Heart left ventricle (tissue), 16 donors: ENCODE measurements at regions not wholly inside any gene's neighbourhood (a gene's known extent, or its start where the extent isn't known, plus 50 kb on each side); places are given as distances from the start of the nearest gene placed in this dataset.
"Not testable (repeated sequence)": the region's sequence is repeated elsewhere in the genome, so short reads cannot be mapped to it uniquely, and the experiment has no call there.

Experiments
- ATAC-seq, 4 donors: fragments of 200-7000 bp; cut with Tn5 transposase; one replicate each; pipeline ENCODE4 v1.9.1; 2020 to 2022; ENCODE audit warnings: moderate library complexity in 4 of 4, mild to moderate bottlenecking in 3 of 4, moderate number of reproducible peaks in 1 of 4
- DNase-seq, 5 donors: peaks; one replicate each; pipeline ENCODE4 v3.0.0-alpha.2; 2020
- H3K27ac ChIP-seq, 12 donors: fragments of 200-600 bp; sonication (generic) in 4 of 12; one replicate each; pipeline versions ENCODE4 v1.5.0 to v1.8.0; 2016 to 2022; ENCODE audit warnings: mild to moderate bottlenecking in 2 of 12
- H3K27me3 ChIP-seq, 9 donors: fragments of 200-600 bp; sonication (generic) in 2 of 9; one replicate each; pipeline versions ENCODE4 v1.5.1 to v1.8.0; 2016 to 2022; ENCODE audit warnings: mild to moderate bottlenecking in 3 of 9
- H3K36me3 ChIP-seq, 9 donors: fragments of 200-600 bp; sonication (generic) in 2 of 9; one replicate each; pipeline versions ENCODE4 v1.5.0 to v1.8.0; 2018 to 2022; ENCODE audit warnings: mild to moderate bottlenecking in 2 of 9
- H3K4me1 ChIP-seq, 12 donors: fragments of 200-600 bp; sonication (generic) in 4 of 12; one replicate each; pipeline versions ENCODE4 v1.5.0 to v1.8.0; 2016 to 2022; ENCODE audit warnings: mild to moderate bottlenecking in 3 of 12
- H3K4me3 ChIP-seq, 12 donors: fragments of 200-600 bp; sonication (generic) in 4 of 12; one replicate each; pipeline versions ENCODE4 v1.5.0 to v1.8.0; 2017 to 2022; ENCODE audit warnings: mild to moderate bottlenecking in 9 of 12, moderate library complexity in 4 of 12
- H3K9me3 ChIP-seq, 12 donors: fragments of 200-600 bp; sonication (generic) in 4 of 12; one replicate each; pipeline versions ENCODE4 v1.5.0 to v1.8.0; 2016 to 2022; ENCODE audit warnings: mild to moderate bottlenecking in 1 of 12
- POLR2A ChIP-seq, 2 donors: fragments of 450-650 bp; IDR thresholded peaks; one replicate each; pipeline ENCODE4 v1.6.1; 2017; ENCODE audit warnings: antibody characterized with exemption in 2 of 2, mild to moderate bottlenecking in 2 of 2, moderate library complexity in 2 of 2
- WGBS, 4 donors: extraction: QIAGEN DNeasy Blood & Tissue Kit in 2 of 4; methylation state at CpG; one replicate each; pipeline versions ENCODE4 v1.1.5 to v1.1.7; 2013 to 2018; 5-methylcytosine and 5-hydroxymethylcytosine counted together
- intact Hi-C, 10 donors: fragments of 100-400 bp; cut with DNase I; formaldehyde crosslinking; loops; one replicate each; pipeline versions ENCODE4 v1.11.1 to v1.14.2; 2022
- TF ChIP-seq, protein P1 (sequence below), 12 donors: fragments of 200-600 bp; sonication (generic) in 4 of 12; IDR thresholded peaks; one replicate each; pipeline versions ENCODE4 v1.5.0 to v1.8.0; 2018 to 2022; ENCODE audit warnings: antibody characterized with exemption in 12 of 12, mild to moderate bottlenecking in 5 of 12
- donor health status: ischemic (EF 13 %, LVEDD 7.1; RV severe dilation, severe dysfunction).
- donor health status: healthy with polysubstance abuse.
- donor health status: DM: no; HTN: yes; CAD: no.
- donor health status: DM: no; HTN: no; CAD: no.
- donor health status: ischemic (EF 25% LVEDD 6.9; RV normal size, moderate dysfunction).
- donor health status: ischemic (EF 25% LVEDD 5.7; RV mildly dilated, moderate dysfunction).
- donor health status: healthy.
- donor health status: DM: yes; HTN: yes; CAD: no.
- donor health status: ischemic (EF 35%, LVEDD 5.7; RV mildly dilated, moderate dysfunction).
- donor health status: nonischemic (EF 11% LVEDD 7.7; RV severe dilation, severe dysfunction).
- donor health status: DM: yes; HTN: yes; CAD: no.
- donor health status: PGD.
- donor health status: ischemic (EF 29% LVEDD 5.4; RV normal size, mild dysfunction).
- donor health status: nonischemic (EF 23%, LVEDD 6.1; RV moderate dilation, normal function).

DNA sequence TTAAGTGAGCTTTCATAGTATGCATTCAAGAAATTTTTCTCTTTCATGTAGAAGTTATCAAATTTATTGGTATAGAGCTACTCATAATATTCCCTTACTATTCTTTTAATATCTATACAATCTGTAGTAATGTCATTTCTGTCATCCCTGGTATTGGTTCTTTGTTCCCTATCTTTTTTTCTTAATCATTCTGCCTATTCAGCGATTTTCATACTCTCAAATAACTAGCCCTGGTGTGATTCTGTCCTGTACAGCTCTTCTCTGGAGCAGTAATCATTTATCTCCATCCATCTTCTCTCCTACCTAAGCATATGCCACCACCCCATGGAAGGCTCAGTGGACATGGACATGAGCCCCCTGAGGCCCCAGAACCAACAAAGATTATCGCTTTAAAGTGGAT, 213.2 kb upstream of the NEBL start:
- 79 to 88% (median 81%) methylated on average over 2 of the region's 2 CpGs for WGBS, 4 donors
- peaks cover 0 to 14% (median 0%) of the 10 kb centered on the region in 12 donors for H3K9me3 ChIP-seq
- ATAC-seq (no peak), DNase-seq (no peak)
- H3K4me1 ChIP-seq = no peaks in the 10 kb centered on the region
- no peak for TF ChIP-seq POLR2A (IDR thresholded peaks at IDR 0.05)
- TF ChIP-seq, protein P1, sequence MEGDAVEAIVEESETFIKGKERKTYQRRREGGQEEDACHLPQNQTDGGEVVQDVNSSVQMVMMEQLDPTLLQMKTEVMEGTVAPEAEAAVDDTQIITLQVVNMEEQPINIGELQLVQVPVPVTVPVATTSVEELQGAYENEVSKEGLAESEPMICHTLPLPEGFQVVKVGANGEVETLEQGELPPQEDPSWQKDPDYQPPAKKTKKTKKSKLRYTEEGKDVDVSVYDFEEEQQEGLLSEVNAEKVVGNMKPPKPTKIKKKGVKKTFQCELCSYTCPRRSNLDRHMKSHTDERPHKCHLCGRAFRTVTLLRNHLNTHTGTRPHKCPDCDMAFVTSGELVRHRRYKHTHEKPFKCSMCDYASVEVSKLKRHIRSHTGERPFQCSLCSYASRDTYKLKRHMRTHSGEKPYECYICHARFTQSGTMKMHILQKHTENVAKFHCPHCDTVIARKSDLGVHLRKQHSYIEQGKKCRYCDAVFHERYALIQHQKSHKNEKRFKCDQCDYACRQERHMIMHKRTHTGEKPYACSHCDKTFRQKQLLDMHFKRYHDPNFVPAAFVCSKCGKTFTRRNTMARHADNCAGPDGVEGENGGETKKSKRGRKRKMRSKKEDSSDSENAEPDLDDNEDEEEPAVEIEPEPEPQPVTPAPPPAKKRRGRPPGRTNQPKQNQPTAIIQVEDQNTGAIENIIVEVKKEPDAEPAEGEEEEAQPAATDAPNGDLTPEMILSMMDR (IDR thresholded peaks at IDR 0.05) = no peak
- H3K27ac ChIP-seq = no peak overlapping the region
- H3K4me3 ChIP-seq = no peak overlapping the region
- H3K36me3 ChIP-seq = no peaks in the 10 kb centered on the region
- intact Hi-C loops = no loop called here
- no peaks in the 10 kb centered on the region for H3K27me3 ChIP-seq

DNA sequence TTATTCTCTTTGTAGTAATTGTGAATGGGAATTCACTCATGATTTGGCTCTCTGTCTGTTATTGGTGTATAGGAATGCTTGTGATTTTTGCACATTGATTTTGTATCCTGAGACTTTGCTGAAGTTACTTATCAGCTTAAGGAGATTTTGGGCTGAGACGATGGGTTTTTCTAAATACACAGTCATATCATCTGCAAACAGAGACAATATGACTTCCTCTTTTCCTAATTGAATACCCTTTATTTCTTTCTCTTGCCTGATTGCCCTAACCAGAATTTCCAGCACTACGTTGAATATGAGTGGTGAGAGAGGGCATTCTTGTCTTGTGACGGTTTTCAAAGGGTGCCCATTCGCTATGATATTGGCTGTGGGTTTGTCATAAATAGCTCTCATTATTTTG, 209.8 kb upstream of the NEBL start:
- H3K36me3 ChIP-seq, DNase-seq, H3K27ac ChIP-seq, H3K4me1 ChIP-seq, H3K9me3 ChIP-seq, H3K4me3 ChIP-seq, intact Hi-C loops, H3K27me3 ChIP-seq, ATAC-seq: not testable (repeated sequence)
- 81 to 89% (median 84%) methylated on average over 4 of the region's 4 CpGs for WGBS, 4 donors

DNA sequence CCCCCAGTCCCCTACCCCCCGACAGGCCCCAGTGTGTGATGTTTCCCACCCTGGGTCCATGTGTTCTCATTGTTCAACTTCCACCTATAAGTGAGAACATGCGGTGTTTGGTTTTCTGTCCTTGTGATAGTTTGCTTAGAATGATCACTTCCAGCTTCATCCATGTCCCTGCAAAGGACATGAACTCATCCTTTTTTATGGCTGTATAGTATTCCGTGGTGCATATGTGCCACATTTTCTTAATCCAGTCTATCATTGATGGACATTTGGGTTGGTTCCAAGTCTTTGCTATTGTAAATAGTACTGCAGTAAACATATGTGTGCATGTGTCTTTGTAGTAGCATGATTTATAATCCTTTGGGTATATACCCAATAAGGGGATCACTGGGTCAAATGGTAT, 208.2 kb upstream of the NEBL start:
- ATAC-seq, H3K9me3 ChIP-seq, intact Hi-C loops, H3K4me3 ChIP-seq, H3K27ac ChIP-seq, H3K27me3 ChIP-seq, DNase-seq, H3K36me3 ChIP-seq: not testable (repeated sequence)
- H3K4me1 ChIP-seq = peaks cover 0 to 11% (median 0%) of the 10 kb centered on the region in 12 donors
- WGBS, 4 donors = 61 to 84% (median 71%) methylated on average over 3 of the region's 3 CpGs

DNA sequence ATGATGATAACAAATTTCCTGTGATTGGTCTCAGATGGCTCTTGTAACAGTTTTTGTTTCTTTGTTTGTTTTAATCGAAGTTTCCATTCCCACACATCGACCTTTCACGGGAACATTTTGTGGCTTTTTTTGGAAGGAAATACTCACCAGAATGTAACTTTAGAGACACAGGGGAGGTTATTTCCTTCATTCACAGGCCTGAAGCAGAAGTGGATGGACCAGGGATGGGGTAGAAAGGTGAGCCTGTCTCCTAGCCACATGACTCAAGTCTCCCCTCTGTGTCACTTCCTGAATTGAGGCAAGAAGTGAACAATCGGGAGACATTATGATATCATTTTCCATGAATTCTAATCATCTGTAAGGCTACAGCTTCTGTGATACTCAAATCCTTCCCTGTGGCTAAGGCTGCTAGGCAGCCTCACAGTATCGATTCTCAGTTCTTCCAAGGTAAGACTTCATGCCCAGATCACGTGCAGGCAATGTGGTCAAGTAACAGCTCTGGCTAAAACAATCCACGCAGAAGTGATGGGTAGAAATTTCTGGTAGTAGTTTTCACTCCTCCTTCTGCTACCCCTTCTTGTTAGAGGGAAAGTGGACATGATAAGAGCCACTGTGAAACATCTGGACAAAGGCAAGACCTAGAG, 203.9 kb upstream of the NEBL start:
- Histone ChIP-seq H3K4me3 (no peak overlapping the region), H3K27me3 (no peaks in the 10 kb centered on the region), H3K27ac (peak overlapping the region in 4 of 12 donors; percentile 11 to 46 (median 32)), H3K9me3 (peaks cover 0 to 5% (median 0%) of the 10 kb centered on the region in 12 donors), H3K36me3 (no peaks in the 10 kb centered on the region), H3K4me1 (peaks cover 0 to 16% (median 0%) of the 10 kb centered on the region in 12 donors)
- TF ChIP-seq, protein P1 (IDR thresholded peaks at IDR 0.05) = no peak
- no peak for TF ChIP-seq POLR2A (IDR thresholded peaks at IDR 0.05)
- 49 to 65% (median 56%) methylated on average over 7 of the region's 7 CpGs for WGBS, 4 donors
- ATAC-seq (peak in 3 of 4 donors; percentile 39 to 79 (median 61)), DNase-seq (no peak)
- intact Hi-C loops = no loop called here

DNA sequence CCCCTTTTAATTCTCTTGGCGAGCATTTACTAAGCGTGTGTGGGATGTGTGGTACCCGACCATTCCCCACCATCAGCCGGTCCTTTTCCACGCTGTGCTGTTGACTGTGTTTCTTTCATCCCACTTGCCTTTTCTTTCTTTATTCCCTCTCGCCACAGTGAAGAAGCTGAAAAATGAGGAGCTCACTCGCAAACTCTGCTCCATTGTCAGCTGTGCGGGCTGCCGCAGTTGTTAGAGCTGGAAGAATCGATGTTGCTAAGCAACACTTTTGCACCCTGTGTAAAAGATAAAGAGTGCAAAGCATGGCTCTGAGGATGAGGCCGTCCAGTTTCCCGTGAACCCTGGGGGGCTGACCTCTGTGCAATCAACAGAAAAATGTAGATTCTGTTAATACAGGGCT, 203.1 kb upstream of the NEBL start:
- TF ChIP-seq, protein P1 (IDR thresholded peaks at IDR 0.05) = no peak
- TF ChIP-seq POLR2A (IDR thresholded peaks at IDR 0.05) = no peak
- ATAC-seq = no peak
- Histone ChIP-seq H3K27ac (peak overlapping the region in 1 of 12 donors; percentile 46), H3K36me3 (no peaks in the 10 kb centered on the region), H3K4me1 (peaks cover 0 to 16% (median 0%) of the 10 kb centered on the region in 12 donors), H3K27me3 (no peaks in the 10 kb centered on the region), H3K9me3 (no peaks in the 10 kb centered on the region), H3K4me3 (no peak overlapping the region)
- DNase-seq = no peak
- WGBS, 4 donors = 69 to 74% (median 72%) methylated on average over 12 of the region's 12 CpGs
- intact Hi-C loops = no loop called here
